ENCODE measurements at regions not wholly inside any gene's neighbourhood (a gene's known extent, or its start where the extent isn't known, plus 50 kb on each side); places are given as distances from the start of the nearest gene placed in this dataset.

GRCh38 chr4:138317175-138317748 lies 75.1 kb upstream of the SLC7A11 start:
- TF ChIP-seq EZH2 (IDR thresholded peaks at IDR 0.05; ENCODE audit: borderline replicate concordance, low read length) (no peak), CTCF (conservative IDR thresholded peaks at IDR 0.05 in 1 of 2, IDR thresholded peaks at IDR 0.05 in 1 of 2; ENCODE audit: extremely low read depth in 1 of 2, insufficient read depth in 1 of 2, low read depth in 1 of 2, low read length in 2 of 2) (no peak)
